ENCODE measurements at regions not wholly inside any gene's neighbourhood (a gene's known extent, or its start where the extent isn't known, plus 50 kb on each side); places are given as distances from the start of the nearest gene placed in this dataset.

DNA sequence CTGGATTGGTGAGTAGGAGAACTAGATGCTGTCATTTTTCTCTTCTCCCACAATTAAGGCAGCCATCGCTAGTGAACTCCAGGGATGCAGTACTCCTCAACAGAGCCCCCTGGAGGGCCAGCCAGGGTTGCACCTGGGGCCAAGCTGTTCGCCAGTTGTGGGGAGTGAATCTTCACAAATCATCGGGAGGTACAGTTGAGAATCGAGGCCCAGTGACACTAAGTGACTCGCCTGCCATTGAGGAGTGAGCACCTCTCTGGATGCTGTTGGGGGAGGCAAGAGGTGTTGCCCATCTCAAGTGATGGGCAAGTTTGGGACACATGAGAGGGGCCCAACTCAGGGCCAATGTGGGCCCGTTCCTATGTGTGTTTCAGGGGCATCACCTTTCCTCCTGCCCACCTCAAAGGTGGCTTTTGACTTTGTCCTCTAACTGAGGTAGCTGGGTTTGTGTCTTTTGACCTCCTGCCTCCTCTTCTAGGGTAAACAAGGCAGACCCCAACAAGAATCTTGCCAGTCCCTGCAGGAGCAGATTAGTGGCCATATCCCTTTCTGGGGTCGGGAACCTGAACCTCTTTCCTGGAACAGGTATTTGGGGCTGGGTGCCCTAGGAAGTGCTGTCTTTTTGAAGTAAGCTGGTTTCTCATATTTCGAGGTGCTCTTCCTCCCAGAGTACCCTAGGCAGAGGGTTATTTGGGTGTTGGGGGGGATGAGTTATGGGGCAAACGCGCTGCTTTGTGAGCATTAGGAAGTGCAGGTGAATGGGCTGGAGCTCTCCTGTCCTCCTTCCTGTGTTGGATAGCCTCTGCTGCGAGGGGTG lies 181.2 kb downstream of the MACROH2A1 start:
- DNase-seq: no peak

DNA sequence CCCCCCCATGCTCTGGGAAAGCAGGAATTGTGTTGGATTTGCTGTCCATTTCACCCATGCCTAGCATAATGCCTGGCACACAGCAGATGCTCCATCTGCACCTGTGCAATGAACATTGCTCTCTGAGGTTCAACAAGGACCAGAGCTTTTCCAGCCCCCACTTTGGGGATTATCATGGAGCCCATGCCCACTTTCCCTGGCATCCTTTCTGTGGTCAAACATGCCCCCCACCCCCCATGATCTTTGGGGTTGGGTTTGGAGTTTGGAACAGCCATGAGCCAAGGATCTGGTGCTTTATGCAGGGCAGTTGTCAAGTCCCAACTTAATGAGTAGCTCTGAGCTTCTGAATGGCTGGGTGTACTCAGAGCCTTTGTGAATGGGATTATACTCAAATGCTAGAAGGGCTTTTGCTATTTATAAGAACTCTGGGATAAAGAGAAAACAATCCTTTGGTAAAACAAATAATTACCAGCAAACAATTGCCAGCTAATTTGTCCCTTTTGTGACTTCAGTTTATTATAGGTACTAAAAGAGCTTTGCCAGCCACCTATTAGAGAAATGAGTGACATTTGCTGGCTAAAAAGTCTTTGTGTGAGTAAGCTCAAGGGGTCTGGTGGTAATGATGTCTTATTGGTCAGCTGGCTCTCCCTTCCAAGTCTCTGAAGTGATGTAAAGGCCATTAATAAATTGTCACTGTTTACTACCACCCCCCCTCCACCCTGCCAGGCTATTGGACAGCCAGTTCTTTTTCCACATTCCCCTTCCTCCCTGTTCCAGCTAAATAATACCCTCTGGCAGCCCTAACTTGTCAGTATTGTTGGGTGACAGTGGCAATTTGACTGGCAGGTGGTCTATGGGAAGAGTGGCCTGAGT lies 182.3 kb downstream of the MACROH2A1 start:
- no peak for DNase-seq

DNA sequence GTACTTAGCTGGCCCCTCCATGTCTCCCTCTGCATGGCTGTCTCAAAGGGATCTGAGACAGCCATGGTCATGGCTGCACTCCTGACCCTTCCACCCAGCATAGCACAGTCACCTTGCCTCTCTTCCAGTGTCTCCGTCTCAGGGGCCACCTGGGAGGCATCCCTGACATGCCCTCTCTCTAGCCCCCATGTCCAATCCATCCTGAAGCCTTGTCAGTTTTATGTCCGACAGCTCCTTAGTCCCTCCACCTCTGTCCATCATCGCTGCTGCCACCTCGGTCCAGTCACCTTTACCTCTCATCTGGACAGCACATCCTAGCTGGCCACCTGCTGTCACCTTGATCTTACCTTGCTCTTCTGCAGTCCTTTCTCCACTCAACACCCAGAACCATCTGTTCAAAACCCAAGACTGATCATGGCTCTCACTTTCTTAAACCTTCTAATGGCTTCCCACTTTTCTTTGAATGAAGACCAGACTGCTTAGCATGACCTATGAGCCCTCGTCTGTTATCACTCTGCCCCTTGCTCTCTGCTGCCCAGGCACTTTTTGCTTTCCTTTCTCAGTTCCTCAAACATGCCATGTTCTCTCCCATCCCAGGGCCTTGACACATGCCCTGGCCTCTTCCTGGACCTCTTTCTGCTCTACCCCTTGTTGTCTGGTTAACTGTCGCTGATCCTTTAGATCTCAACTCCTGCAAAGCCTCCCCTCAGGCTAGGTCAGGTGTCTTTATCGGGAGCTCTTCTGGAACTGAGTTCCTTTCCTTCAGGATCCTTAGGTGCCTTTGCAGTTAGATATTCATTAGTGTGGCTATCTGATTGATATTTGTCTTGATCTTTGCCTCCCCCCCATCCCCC lies 181.8 kb upstream of the PITX1 start:
- no peak for DNase-seq

DNA sequence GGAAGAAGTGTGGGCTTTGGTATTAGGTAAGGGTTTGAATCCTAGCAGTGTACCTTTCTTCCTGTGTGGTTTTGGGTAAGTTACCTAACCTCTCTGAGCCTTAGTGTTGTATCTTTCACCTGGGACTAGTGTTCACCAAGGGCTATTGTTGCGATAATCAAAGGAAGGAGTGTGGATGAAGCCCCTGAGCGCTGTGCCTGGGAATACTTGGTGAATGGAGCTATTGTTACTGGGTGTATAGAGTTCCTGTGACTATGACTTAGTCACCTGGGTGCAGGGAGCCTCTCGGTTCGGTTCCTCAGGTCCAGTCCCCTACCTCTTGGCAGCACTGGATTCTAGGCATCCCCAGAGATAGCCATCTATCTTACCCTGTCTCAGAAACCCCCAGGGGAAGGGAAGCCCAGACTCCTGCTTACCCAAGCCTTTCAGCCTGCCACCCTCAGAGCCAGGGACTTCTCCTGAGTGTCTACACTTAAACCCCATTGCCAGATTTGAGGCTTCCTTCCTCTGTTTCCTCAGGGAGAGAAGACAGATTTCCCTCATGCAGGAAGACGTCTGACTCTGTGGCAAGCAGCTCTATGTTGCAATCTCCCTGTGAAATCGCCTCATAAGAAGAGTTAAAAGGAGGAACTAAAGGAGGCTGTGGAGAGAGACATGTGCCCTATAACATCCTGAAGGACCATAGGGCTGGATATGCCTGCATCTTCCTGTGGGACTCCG lies 181.0 kb upstream of the PITX1 start:
- DNase-seq: no peak

DNA sequence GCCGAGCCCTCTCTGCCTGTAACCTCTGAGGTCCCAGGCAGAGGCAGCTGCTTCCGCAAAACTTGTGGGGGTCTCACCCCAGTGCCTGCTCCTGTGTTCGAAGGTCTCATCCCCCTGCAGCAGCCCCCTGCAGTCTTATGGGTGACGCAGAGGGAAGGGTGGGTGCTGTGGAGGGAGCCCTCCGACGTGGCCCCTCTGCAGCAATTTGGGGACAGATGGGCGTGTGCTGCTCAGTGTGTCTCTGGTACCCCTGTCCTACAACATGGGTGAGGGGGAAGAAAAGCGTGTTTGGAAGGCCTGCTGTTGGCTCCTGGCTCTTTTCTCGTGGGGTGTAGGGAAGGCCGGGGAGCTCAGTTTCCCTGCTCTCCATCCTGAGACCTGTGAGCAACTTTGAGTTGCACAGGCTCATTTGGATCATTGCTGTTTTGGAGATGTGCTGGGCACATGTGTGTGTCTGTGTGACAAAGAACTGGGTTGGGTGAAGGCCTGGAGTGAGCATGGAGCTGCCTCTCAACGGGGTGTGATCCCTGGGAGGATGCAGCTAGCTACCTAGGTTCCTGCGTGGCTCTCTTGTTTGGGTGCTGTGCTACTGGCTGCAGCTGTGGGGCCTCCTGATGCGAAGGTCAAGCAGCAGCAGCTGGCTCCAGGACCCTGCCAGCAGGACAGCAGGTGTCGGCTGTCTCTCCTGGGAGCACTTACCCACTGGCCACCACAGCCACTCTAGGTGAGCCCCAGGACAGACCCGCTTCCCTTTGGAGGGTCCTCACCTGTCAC lies 179.6 kb upstream of the PITX1 start:
- no peak for DNase-seq

DNA sequence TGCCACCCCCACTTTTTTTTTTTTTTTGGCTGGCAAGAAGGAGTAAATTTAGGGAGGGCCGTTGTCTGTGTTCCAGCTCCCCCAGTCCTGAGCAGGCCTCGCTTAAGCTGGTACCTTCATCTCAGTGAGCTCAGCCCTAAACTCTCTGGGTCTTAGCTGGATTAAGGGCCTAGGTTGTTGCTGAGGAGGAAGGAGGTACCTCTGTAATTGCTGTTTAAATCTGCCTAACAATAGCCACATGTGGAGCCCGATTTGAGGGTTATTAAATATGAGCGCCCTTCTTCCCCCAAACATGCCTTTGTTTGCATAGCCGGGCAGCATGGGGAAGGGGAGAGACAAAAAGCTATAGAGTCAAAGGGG lies 179.0 kb upstream of the PITX1 start:
- DNase-seq: no peak

DNA sequence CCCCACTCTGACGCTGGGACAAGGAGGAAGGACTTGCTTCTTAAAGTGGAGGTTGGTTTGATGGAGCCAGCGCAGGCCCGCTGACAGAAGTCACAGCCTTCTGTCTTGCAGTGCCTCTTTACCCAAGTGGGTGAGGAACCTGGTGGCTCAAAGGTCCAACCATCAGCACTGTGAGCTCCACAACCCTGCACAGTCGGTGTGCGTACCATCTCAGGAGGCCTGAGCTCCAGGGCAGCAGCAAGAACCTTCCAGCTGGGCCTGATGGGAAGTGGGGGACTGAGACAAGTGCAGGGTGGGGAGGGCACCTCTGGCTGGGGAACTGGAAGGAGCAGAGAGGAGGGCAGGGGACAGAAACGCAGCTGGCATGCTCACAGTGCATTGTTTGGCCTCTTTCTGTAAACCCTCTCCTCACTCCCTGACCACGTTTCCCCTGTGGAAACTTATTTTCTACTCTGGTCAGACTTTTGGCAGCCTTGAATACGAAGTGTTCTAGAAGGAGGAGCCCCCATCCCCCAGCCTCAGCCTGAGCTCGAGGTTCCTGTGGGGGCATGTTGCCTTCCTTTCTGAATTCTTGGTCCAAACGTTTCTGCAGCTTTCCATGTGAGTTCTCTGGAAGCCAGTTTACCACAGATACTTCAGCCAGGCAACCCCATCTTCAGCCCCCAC lies 178.5 kb upstream of the PITX1 start:
- DNase-seq: no peak

DNA sequence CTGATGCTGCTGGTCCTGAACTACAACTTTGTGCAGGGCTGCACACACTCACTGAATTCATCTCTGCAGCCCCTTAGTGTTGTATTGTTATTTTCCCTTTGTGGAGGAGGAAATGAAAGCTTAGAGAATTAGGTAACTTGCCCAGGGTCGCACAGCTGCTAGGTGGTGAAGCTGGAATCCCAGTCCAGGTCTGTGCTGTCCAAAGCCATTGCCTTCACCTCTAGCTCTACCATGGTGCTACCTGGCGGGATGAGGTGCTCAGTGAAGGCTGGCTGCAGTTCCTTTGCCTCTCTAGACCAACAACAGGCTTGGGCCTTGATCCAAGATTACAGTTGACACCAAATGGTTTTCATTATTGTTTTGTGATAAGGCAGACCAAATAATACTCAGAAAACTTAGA lies 177.8 kb upstream of the PITX1 start:
- DNase-seq: no peak

DNA sequence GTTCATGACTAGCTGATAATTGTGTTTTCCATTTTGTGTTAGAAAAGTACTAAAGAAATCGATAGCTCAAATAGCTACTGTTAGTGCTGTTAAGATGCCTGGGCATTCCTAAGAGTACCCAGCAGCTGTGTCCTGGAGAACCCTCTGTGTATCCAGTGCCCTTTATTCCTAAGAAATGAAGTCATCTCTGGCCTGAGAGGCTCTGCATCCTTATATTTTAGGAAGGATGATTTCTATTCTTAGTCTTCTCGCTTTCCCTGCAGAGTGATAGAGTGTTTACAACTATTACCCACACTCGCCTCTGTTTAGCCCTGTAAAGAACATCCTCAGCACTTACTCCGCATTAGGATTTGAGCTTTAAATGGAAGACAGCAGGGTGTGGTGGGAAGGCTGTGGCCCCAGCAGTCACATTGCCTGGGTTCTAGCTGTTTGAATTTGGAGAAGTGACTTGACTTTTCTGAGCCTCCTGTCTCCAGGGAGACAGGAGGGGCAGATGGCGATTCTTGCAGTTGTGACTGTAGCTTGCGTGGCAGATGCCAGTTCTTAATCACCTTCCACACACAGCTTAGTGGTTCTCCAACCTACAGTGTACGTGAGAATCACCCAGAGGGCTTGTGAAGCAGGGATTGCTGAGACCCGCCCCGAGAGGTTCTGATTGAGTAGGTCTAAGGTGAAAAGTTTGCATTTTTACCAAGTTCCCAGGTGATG lies 177.2 kb upstream of the PITX1 start:
- no peak for DNase-seq

DNA sequence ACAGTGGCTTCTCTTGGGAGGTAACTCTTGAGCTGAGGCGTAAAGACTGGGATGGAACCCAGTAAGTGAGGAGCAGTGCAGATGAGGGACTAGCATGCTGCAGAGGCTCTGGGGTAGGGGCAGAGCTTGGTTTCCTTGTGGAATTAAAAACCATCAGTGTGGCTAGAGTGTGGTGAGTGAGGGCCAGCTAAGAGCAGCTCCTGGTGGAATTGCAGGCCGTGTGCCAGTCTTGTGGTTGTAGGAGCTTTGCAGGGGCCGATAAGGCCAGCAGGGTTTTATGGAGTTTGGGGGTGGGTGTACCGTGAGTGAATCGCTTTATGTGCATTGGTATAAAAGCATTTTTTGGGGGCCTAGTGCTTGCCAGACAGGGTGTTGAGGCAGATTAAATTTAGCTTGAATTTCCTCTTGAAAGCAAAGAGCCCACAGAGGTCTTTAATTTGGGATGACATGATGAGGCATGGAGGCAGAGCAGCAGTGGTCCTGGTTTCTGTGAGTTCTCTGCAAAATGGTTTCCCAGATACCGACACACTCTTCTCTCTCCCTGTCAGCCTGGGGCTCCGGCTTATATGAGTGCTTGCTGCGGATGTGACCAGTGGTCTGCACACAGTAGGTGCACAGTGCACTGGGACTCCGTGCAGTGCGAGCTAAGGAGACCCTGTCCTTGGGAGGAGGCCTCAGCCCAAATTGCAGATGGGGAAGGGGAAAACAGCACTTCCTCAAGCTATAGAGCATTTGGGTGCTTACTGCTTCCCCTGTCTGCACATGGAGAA lies 176.4 kb upstream of the PITX1 start:
- no peak for DNase-seq

DNA sequence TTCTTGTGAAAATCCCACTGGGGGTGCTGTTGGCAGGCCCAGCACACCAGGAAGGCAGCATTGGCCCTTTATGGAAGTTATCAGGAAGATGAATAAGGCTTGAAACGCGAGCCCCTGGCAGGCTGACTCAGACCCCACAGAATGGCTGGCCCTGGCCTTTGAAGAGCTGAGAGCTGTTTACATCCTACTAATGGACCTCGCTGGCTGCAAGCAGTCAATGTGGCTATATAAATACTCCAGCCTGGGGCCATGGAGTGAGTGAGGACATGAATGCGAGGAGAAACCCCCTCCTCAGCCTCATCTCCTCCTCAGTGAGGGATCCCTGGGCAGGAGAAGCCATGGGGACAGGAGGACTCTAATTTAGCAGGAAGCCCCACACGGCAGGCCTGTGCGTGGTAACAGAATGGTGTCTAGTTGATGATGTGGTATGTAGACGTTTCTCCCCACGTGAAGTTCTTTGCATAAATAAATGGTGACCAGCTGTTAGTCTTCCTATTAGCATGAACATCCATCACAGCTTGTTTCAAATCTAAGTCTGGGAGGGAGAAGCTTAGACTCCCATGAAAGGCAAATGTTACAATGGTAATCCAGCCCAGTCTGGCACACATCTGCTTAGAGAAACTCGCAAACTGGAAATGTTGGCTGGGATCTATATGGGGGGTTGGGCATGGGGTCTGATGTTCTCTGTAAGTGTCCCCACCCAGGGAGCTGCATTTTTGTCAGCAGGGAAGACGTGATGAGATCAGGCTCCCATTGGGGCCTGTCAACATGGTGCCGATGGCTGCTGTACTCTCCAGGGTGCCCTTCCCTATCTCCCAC lies 175.1 kb upstream of the PITX1 start:
- no peak for DNase-seq

DNA sequence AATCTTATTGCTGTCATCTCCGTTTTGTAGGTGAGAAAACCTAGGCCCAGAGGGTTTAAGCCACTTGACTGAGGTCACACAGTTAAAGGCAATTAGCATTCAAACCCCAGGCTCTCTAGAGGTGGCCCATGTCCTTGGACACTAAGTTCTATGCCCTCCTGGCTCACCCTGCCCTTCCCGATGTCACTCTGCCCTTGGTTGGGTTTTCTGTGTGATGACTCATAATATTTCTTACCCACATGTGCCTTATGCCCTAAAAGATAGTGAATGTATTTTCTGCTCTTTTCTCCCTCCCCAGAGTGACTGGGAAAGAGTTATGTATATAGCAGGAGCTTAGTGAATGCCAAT lies 174.5 kb upstream of the PITX1 start:
- DNase-seq: no peak

DNA sequence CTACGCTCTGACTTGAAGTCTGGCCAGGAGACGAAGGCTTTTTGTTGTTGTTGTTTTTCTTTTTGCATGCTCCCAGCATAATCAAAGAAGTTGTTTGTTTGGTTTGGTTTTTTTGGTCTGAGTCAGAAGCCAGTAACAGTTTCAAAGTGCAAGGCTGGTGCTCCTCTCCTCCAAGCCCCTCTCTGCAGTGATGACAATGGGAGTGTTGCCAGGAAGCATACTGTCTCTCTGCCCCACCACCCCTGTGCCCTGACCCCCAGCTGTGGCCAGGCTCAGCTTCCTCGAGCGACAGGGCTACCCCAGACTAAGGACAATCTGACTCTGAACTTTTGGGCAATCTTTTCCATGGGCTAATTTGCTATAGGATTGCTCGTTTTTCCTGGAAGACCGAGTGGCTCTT lies 173.8 kb upstream of the PITX1 start:
- no peak for DNase-seq

DNA sequence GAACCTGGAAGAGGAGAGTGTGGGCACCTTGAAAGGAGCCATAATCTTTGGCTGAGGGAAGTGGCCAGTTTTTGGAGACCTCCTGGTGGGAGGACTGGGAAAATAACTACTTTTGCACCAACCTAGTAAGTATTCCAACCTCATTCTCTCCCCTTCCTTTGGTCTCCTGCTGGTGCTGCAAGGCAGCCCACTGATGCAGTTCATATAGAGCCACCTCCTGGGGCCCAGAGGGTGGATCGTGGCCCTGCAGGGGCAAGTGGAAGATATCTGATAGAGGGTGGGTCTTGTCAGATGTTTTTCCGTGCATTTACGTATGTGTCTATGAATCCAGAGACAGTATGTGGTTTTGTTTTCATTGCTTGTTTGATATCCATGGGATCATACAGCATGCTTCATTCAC lies 172.8 kb upstream of the PITX1 start:
- DNase-seq: no peak

DNA sequence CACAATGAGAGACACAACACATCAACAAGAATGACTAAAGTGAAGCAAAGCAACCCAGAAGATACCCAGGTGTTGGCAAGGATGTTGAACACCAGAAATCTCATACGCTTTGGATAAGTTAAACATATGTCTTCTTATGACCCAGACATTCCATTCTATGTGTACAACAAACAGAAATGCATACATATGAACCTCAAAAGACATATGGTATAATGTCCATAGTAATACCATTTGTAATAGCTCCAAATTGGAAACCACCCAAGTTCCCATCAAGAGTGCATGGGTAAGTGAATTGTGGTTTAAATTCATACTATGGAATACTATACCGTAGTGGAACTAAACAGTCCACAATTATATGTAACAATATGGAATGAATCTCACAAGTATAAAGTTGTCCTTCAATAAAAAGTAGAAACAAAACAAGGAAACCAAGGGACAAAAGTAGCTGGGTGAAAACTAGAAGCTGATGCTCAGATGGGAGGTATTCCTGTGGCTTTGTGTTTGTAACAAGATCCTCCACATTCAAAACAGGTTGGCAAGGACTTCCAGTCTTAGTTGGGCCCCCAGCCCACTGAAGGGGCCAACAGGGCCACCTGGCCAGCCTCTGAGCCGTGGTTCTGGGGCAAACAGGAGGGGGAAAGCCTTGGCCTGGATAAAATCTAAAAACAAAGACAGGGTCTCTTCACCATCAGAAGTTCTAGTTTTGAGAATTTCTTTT lies 171.8 kb upstream of the PITX1 start:
- no peak for DNase-seq

DNA sequence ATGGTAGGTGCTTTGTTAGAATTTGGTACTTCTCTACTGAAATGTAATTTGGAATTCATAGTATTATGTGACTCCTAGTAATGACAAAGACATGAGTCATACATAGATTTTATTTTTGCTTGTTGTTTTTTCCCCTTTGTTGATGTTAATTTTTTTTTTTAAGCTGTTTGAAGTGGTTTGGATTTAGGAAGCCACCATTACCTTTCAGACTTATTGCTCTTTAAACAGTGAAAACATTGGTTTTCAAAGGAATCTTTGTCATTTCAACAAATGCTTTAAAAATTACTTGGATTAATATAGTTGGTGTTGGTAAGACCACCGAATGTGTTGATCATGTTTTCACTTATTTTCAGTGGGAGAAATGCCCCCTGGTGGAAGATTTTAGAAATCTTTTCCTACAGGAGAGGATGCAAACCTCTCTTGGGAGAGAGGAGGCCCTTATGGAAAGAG lies 170.1 kb upstream of the PITX1 start:
- DNase-seq: no peak

DNA sequence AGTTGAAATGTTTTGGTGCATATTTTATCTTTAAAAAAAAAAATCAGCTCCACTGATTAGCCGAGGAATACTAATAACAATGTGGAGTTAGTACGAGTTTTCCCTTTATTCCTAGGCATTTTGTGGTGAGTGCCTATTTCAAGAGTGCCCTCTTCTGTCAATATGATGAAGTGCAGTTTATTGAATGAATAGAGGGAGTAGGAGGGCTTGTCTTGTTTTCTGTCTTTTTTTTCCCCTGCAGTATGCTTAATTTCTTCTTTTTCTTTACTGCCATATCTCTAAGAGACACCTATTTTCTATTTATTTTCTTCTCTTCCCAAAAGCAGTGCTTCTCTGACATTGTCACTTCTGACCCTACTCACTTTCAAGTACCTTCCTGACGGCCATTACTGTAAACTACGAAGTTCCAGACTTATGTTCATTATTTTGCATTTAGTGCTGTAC lies 169.6 kb upstream of the PITX1 start:
- DNase-seq: no peak

DNA sequence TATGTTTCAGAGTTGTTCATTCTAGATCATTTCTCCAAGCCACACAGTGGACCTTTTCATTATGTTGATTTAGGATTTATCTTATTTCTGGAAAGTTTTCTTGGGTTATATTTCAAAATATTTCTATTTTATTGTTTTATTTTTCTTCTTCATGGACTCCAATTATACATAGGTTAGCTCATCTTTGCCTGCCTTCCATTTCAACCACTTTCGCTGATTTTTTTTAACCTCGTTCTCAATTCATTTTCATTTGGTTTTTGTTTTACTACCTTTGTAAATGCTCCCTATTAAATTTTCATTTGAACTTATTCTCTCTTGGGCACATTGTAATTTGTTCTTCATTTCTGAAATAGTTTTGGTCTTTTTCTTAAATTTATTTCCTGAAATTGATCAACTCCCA lies 169.0 kb upstream of the PITX1 start:
- no peak for DNase-seq

Data from central memory CD4-positive, alpha-beta T cell (primary cell).